Stimulated activated CD8-positive, alpha-beta memory T cell treated with anti-CD3 and anti-CD28 coated beads, Interleukin-15, amount 100 ng/mL, for 1 hour (primary cell): ENCODE measurements at regions not wholly inside any gene's neighbourhood (a gene's known extent, or its start where the extent isn't known, plus 50 kb on each side); places are given as distances from the start of the nearest gene placed in this dataset.
"Not testable (repeated sequence)": the region's sequence is repeated elsewhere in the genome, so short reads cannot be mapped to it uniquely, and the experiment has no call there.

Experiments
- DNase-seq: peaks from one replicate; pipeline ENCODE4 v3.0.0-alpha.2; 2020; ENCODE audit warnings: low read depth

GRCh38 chr2:8426550-8426949 is 255.3 kb upstream of the ID2 start:
- DNase-seq, result no peak

GRCh38 chr2:8427211-8427610 is 254.6 kb upstream of the ID2 start:
- DNase-seq, result no peak

- no peak for DNase-seq
Measured at GRCh38 chr2:8430628-8431027, 251.2 kb upstream of the ID2 start.

GRCh38 chr2:8431446-8432125 is 250.3 kb upstream of the ID2 start:
- no peak for DNase-seq

- DNase-seq, result no peak
Measured at GRCh38 chr2:8432706-8433336, 249.0 kb upstream of the ID2 start.

GRCh38 chr2:8433390-8433789 is 248.5 kb upstream of the ID2 start:
- DNase-seq, result no peak

GRCh38 chr2:8435608-8436007 is 246.2 kb upstream of the ID2 start:
- DNase-seq, result no peak

GRCh38 chr2:8436585-8436984 is 245.3 kb upstream of the ID2 start:
- DNase-seq, result no peak

GRCh38 chr2:8437228-8437948 is 244.5 kb upstream of the ID2 start:
- DNase-seq, result no peak

GRCh38 chr2:8437949-8438400 is 243.9 kb upstream of the ID2 start:
- DNase-seq, result no peak

- no peak for DNase-seq
Measured at GRCh38 chr2:8438476-8438875, 243.4 kb upstream of the ID2 start.

GRCh38 chr2:8438996-8439395 is 242.9 kb upstream of the ID2 start:
- DNase-seq, result no peak

- DNase-seq, result no peak
Measured at GRCh38 chr2:8440029-8440778, 241.7 kb upstream of the ID2 start.

GRCh38 chr2:8441371-8441770 is 240.5 kb upstream of the ID2 start:
- no peak for DNase-seq

- DNase-seq, result no peak
Measured at GRCh38 chr2:8441986-8442385, 239.9 kb upstream of the ID2 start.

- DNase-seq, result no peak
Measured at GRCh38 chr2:8442833-8443486, 238.9 kb upstream of the ID2 start.

GRCh38 chr2:8445580-8445979 is 236.3 kb upstream of the ID2 start:
- no peak for DNase-seq

- not testable (repeated sequence) for DNase-seq
Measured at GRCh38 chr2:8446751-8447150, 235.1 kb upstream of the ID2 start.

GRCh38 chr2:8447610-8448221 is 234.1 kb upstream of the ID2 start:
- no peak for DNase-seq

GRCh38 chr2:8448824-8449556 is 232.9 kb upstream of the ID2 start:
- DNase-seq, result no peak

- DNase-seq, result no peak
Measured at GRCh38 chr2:8451273-8451672, 230.6 kb upstream of the ID2 start.
